Kidney epithelial cell (primary cell): ENCODE measurements at regions not wholly inside any gene's neighbourhood (a gene's known extent, or its start where the extent isn't known, plus 50 kb on each side); places are given as distances from the start of the nearest gene placed in this dataset.

Experiments
- DNase-seq: peaks from one replicate; pipeline ENCODE4 v3.0.0-alpha.2; 2010; ENCODE audit warnings: low read depth
- H3K27me3 ChIP-seq: 2 replicates; pipeline ENCODE4 v1.6.0; 2011; ENCODE audit warnings: low read length; ENCODE audit not compliant: control insufficient read depth, insufficient read depth
- H3K36me3 ChIP-seq: 2 replicates; pipeline ENCODE4 v1.5.1; 2011; ENCODE audit warnings: low read length; ENCODE audit not compliant: control insufficient read depth, insufficient read depth
- H3K4me3 ChIP-seq: 2 replicates; pipeline ENCODE4 v1.5.1; 2011; ENCODE audit warnings: low read depth, mild to moderate bottlenecking, control low read depth, low read length
- CTCF ChIP-seq: IDR thresholded peaks from 2 replicates; pipeline ENCODE4 v1.5.1; 2011; ENCODE audit warnings: mild to moderate bottlenecking, moderate library complexity, low read length, control low read depth, inconsistent platforms; ENCODE audit not compliant: insufficient read depth, poor library complexity, severe bottlenecking

- H3K4me3 ChIP-seq, result no peak overlapping the region
- no peak for TF ChIP-seq CTCF
- DNase-seq, result no peak
- no peaks in the 10 kb centered on the region for H3K27me3 ChIP-seq
- H3K36me3 ChIP-seq, result no peaks in the 10 kb centered on the region
Observed at GRCh38 chr14:99042381-99043266, 229.4 kb downstream of the BCL11B start.

- no peak for DNase-seq
- Histone ChIP-seq H3K27me3 (no peaks in the 10 kb centered on the region), H3K4me3 (no peak overlapping the region), H3K36me3 (no peaks in the 10 kb centered on the region)
- no peak for TF ChIP-seq CTCF
Observed at GRCh38 chr14:99043267-99043615, 228.8 kb downstream of the BCL11B start.

- no peak for TF ChIP-seq CTCF
- H3K36me3 ChIP-seq, result no peaks in the 10 kb centered on the region
- DNase-seq, result no peak
Observed at GRCh38 chr14:99043756-99044155, 228.2 kb downstream of the BCL11B start.

GRCh38 chr14:99047441-99048031, 224.5 kb downstream of the BCL11B start:
- Histone ChIP-seq H3K4me3 (no peak overlapping the region), H3K27me3 (no peaks in the 10 kb centered on the region), H3K36me3 (no peaks in the 10 kb centered on the region)
- DNase-seq, result no peak
- no peak for TF ChIP-seq CTCF

More at GRCh38 chr14:99043756-99044155, 228.2 kb downstream of the BCL11B start:
- H3K4me3 ChIP-seq, result no peak overlapping the region
- no peaks in the 10 kb centered on the region for H3K27me3 ChIP-seq

GRCh38 chr14:99050309-99050708, 221.7 kb downstream of the BCL11B start:
- Histone ChIP-seq H3K27me3 (no peaks in the 10 kb centered on the region), H3K4me3 (no peak overlapping the region), H3K36me3 (no peaks in the 10 kb centered on the region)
- no peak for TF ChIP-seq CTCF
- DNase-seq, result no peak
